Astrocyte of the spinal cord (primary cell): ENCODE measurements at regions not wholly inside any gene's neighbourhood (a gene's known extent, or its start where the extent isn't known, plus 50 kb on each side); places are given as distances from the start of the nearest gene placed in this dataset.

ENCODE experiments used
- DNase-seq: peaks from one replicate; pipeline ENCODE4 v3.0.0; 2011; ENCODE audit warnings: low read depth, low spot score
- H3K4me3 ChIP-seq: 2 replicates; pipeline ENCODE4 v1.5.1; 2011; ENCODE audit warnings: low read depth, mild to moderate bottlenecking, low read length, moderate library complexity
- CTCF ChIP-seq: IDR thresholded peaks from 2 replicates; pipeline ENCODE4 v1.5.1; 2012; ENCODE audit warnings: low read depth, mild to moderate bottlenecking, low read length, inconsistent platforms
- in situ Hi-C: cut with HindIII; loops from 2 replicates; pipeline ENCODE4 v1.10.0; 2017; ENCODE audit warnings: low sequenced_read_pairs

GRCh38 chr7:10703981-10704380, 269.7 kb upstream of the PHF14 start:
- DNase-seq, result no peak
- in situ Hi-C loops, result no loop called here
- no peak for TF ChIP-seq CTCF
- H3K4me3 ChIP-seq, result no peak overlapping the region

- no peak for DNase-seq
- TF ChIP-seq CTCF, result no peak
- in situ Hi-C loops, result no loop called here
- H3K4me3 ChIP-seq, result no peak overlapping the region
These were observed 269.0 kb upstream of the PHF14 start for GRCh38 chr7:10704653-10705052.

GRCh38 chr7:10706875-10707493, 266.7 kb upstream of the PHF14 start:
- no peak for TF ChIP-seq CTCF
- H3K4me3 ChIP-seq, result no peak overlapping the region
- in situ Hi-C loops, result no loop called here
- DNase-seq, result no peak

- no peak for DNase-seq
- TF ChIP-seq CTCF, result no peak
- H3K4me3 ChIP-seq, result no peak overlapping the region
- in situ Hi-C loops, result no loop called here
These were observed 266.2 kb upstream of the PHF14 start for GRCh38 chr7:10707519-10707918.

GRCh38 chr7:10708447-10708846, 265.2 kb upstream of the PHF14 start:
- in situ Hi-C loops, result no loop called here
- DNase-seq, result no peak
- no peak overlapping the region for H3K4me3 ChIP-seq
- TF ChIP-seq CTCF, result no peak

GRCh38 chr7:10718768-10719167, 254.9 kb upstream of the PHF14 start:
- in situ Hi-C loops, result no loop called here
- no peak for DNase-seq
- no peak overlapping the region for H3K4me3 ChIP-seq
- TF ChIP-seq CTCF, result no peak

- TF ChIP-seq CTCF, result no peak
- in situ Hi-C loops, result no loop called here
- no peak for DNase-seq
- no peak overlapping the region for H3K4me3 ChIP-seq
These were observed 253.6 kb upstream of the PHF14 start for GRCh38 chr7:10720042-10720441.
